Fibroblast of lung (primary cell): ENCODE measurements at regions not wholly inside any gene's neighbourhood (a gene's known extent, or its start where the extent isn't known, plus 50 kb on each side); places are given as distances from the start of the nearest gene placed in this dataset.

Experiments used
- CTCF ChIP-seq, 2 donors: IDR thresholded peaks in 1 of 2; conservative IDR thresholded peaks in 1 of 2; 1 replicate in 1 of 2; 2 replicates in 1 of 2; pipeline ENCODE4 v1.5.1; 2011 to 2012; ENCODE audit warnings: low read length in 2 of 2, control low read depth in 1 of 2, inconsistent platforms in 1 of 2, low read depth in 1 of 2, mild to moderate bottlenecking in 1 of 2
- EZH2 ChIP-seq: IDR thresholded peaks from 2 replicates; pipeline ENCODE4 v1.5.1; 2012; ENCODE audit warnings: low read length, control low read depth, mild to moderate bottlenecking; ENCODE audit errors: missing control alignments

GRCh38 chr10:10902951-10903350, 114.7 kb upstream of the CELF2 start:
- TF ChIP-seq CTCF (conservative IDR thresholded peaks at IDR 0.05 in 1 of 2, IDR thresholded peaks at IDR 0.05 in 1 of 2; ENCODE audit: low read depth in 1 of 2, low read length in 2 of 2), result no peak
- no peak for TF ChIP-seq EZH2
